Breast epithelium (tissue), 3 donors: ENCODE measurements at regions not wholly inside any gene's neighbourhood (a gene's known extent, or its start where the extent isn't known, plus 50 kb on each side); places are given as distances from the start of the nearest gene placed in this dataset.

Source experiments
- CTCF ChIP-seq, 3 donors: fragments of 450-650 bp; IDR thresholded peaks; one replicate each; pipeline ENCODE4 v1.5.1; 2016 to 2017; ENCODE audit warnings: antibody characterized with exemption in 3 of 3, mild to moderate bottlenecking in 3 of 3, moderate library complexity in 3 of 3
- POLR2A ChIP-seq: fragments of 450-650 bp; IDR thresholded peaks from one replicate; pipeline ENCODE4 v1.6.1; 2016; ENCODE audit warnings: antibody characterized with exemption, mild to moderate bottlenecking, moderate library complexity

DNA sequence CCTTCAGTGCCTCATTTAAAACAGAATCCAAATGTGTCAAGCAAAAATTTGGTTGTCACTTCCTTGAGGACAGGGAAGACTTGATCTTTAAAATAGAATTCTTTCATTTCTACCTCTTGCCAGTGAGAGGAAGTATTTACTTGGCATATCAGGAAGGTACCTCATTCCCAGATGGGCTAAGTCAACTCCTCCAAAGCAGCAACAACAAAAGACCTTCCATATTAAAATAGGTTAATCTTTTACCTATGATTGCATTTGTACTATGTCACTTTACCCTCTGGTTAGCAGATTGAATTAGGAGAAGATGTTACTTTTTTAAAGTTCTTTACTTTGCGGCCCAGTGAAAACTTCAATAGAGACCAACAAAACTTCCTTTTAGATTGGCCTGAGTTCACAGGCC is 462.1 kb upstream of the ADAMTS9 start:
- TF ChIP-seq POLR2A (no peak), CTCF (IDR thresholded peaks at IDR 0.05) (no peak)
